ENCODE measurements at regions not wholly inside any gene's neighbourhood (a gene's known extent, or its start where the extent isn't known, plus 50 kb on each side); places are given as distances from the start of the nearest gene placed in this dataset.

GRCh38 chr6:6790393-6790792 is 201.9 kb downstream of the LY86 start:
- H4K20me1 ChIP-seq (ENCODE audit: insufficient read depth) = no peaks in the 10 kb centered on the region
- no peak overlapping the region for H3K9ac ChIP-seq
- 25% methylated on average over 2 of the region's 5 CpGs for WGBS (ENCODE audit: low lambda C conversion rate)
- no peaks in the 10 kb centered on the region for H3K4me1 ChIP-seq (ENCODE audit: control insufficient read depth in 1 of 2, insufficient read depth in 2 of 2, low read depth in 1 of 2, low read length in 1 of 2)
- no peak overlapping the region for H3K4me2 ChIP-seq
- no peaks in the 10 kb centered on the region for H3K36me3 ChIP-seq (replicated peaks in 1 of 2; ENCODE audit: control insufficient read depth in 1 of 2, insufficient read depth in 2 of 2, low read length in 1 of 2)
- no peaks in the 10 kb centered on the region for H3K27me3 ChIP-seq (ENCODE audit: insufficient read depth)
- CTCF ChIA-PET = no interaction called here
- no peaks in the 10 kb centered on the region for H3K9me2 ChIP-seq
- no peak overlapping the region for H2AFZ ChIP-seq (ENCODE audit: low read depth)
- TF ChIP-seq SMC3 (IDR thresholded peaks at IDR 0.05; ENCODE audit: low read depth, low read length) (no peak), REST (IDR thresholded peaks at IDR 0.05; ENCODE audit: low read depth, low read length) (no peak), CTCF (IDR thresholded peaks at IDR 0.05) (no peak), IRF3 (IDR thresholded peaks at IDR 0.05; ENCODE audit: low read depth, low read length) (no peak), GABPA (IDR thresholded peaks at IDR 0.05; ENCODE audit: low read depth) (no peak), MXI1 (IDR thresholded peaks at IDR 0.05; ENCODE audit: low read depth, low read length) (no peak), USF2 (IDR thresholded peaks at IDR 0.05; ENCODE audit: borderline replicate concordance, low read depth, low read length) (no peak), RFX5 (IDR thresholded peaks at IDR 0.05; ENCODE audit: low read length) (no peak), ELF1 (IDR thresholded peaks at IDR 0.05) (no peak), RXRA (IDR thresholded peaks at IDR 0.05; ENCODE audit: borderline replicate concordance, low read depth) (no peak), NRF1 (IDR thresholded peaks at IDR 0.05; ENCODE audit: low read depth, low read length) (no peak), CHD2 (IDR thresholded peaks at IDR 0.05; ENCODE audit: low read length, partially characterized antibody) (no peak), FOSL2 (IDR thresholded peaks at IDR 0.05; ENCODE audit: borderline replicate concordance, low read depth) (no peak), TAF1 (IDR thresholded peaks at IDR 0.05; ENCODE audit: borderline replicate concordance, low read depth, low read length) (no peak), JUND (IDR thresholded peaks at IDR 0.05) (no peak), SIN3A (IDR thresholded peaks at IDR 0.05; ENCODE audit: borderline replicate concordance, low read depth, low read length) (no peak)
- no peak overlapping the region for H3K27ac ChIP-seq (ENCODE audit: low read depth in 2 of 2, low read length in 1 of 2)
- H3F3A ChIP-seq (replicated peaks; ENCODE audit: insufficient read depth) = no peaks in the 10 kb centered on the region
- no peaks in the 10 kb centered on the region for H3K9me3 ChIP-seq
- DNase-seq = no peak
- POLR2A ChIA-PET = no interaction called here
- no peaks in the 10 kb centered on the region for H3K79me2 ChIP-seq (ENCODE audit: insufficient read depth)
- H3K4me3 ChIP-seq (ENCODE audit: low read depth in 2 of 2, low read length in 1 of 2) = no peak overlapping the region

Measured in SK-N-SH (cell line).